ENCODE measurements at regions not wholly inside any gene's neighbourhood (a gene's known extent, or its start where the extent isn't known, plus 50 kb on each side); places are given as distances from the start of the nearest gene placed in this dataset.

DNA sequence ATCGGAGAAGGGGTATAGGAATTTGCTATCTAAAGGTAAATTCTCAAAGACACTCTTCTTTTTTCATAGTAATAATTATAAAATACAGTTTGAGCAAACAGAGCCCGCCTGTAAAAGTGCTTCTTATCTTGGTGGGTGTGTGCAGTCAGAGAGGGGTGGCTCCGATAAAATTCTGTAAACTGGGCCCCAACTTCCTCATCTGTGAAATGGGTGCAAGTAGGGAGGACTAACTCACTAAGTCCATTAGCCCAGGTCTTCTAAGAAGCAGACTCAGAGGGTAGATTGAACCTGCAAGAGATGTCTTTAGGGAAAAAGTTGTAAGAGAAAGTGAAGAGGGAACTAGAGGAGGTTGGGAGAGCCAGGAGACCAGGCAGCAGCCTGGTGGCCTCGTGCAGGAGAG, 245.8 kb upstream of the RREB1 start:
- no peak for TF ChIP-seq POLR2AphosphoS5 (IDR thresholded peaks at IDR 0.05)
- no peak for TF ChIP-seq POLR2A (IDR thresholded peaks at IDR 0.05)
- TF ChIP-seq, protein P1, sequence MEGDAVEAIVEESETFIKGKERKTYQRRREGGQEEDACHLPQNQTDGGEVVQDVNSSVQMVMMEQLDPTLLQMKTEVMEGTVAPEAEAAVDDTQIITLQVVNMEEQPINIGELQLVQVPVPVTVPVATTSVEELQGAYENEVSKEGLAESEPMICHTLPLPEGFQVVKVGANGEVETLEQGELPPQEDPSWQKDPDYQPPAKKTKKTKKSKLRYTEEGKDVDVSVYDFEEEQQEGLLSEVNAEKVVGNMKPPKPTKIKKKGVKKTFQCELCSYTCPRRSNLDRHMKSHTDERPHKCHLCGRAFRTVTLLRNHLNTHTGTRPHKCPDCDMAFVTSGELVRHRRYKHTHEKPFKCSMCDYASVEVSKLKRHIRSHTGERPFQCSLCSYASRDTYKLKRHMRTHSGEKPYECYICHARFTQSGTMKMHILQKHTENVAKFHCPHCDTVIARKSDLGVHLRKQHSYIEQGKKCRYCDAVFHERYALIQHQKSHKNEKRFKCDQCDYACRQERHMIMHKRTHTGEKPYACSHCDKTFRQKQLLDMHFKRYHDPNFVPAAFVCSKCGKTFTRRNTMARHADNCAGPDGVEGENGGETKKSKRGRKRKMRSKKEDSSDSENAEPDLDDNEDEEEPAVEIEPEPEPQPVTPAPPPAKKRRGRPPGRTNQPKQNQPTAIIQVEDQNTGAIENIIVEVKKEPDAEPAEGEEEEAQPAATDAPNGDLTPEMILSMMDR (IDR thresholded peaks at IDR 0.05 in 8 of 11, conservative IDR thresholded peaks at IDR 0.05 in 3 of 11) = no peak
- Histone ChIP-seq H3K36me3 (no peaks in the 10 kb centered on the region), H3K4me1 (peaks cover 2 to 33% (median 22%) of the 10 kb centered on the region in 6 donors), H3K27ac (no peak overlapping the region), H3K27me3 (replicated peaks in 1 of 7) (no peaks in the 10 kb centered on the region), H3K4me3 (no peak overlapping the region), H3K9me3 (no peaks in the 10 kb centered on the region)
- 81 to 95% (median 85%) methylated on average over 4 of the region's 4 CpGs for WGBS, 5 donors
- no peak for DNase-seq
- intact Hi-C loops (cut with DNase I; ENCODE audit: low total_unique reads) = no loop called here

GRCh38 chr6:6863970-6864639, 243.7 kb upstream of the RREB1 start:
- no peaks in the 10 kb centered on the region for H3K36me3 ChIP-seq
- intact Hi-C loops (cut with DNase I; ENCODE audit: low total_unique reads) = no loop called here
- DNase-seq = no peak
- TF ChIP-seq POLR2AphosphoS5 (IDR thresholded peaks at IDR 0.05) = no peak
- TF ChIP-seq, protein P1 (IDR thresholded peaks at IDR 0.05 in 8 of 11, conservative IDR thresholded peaks at IDR 0.05 in 3 of 11) = no peak
- TF ChIP-seq POLR2A (IDR thresholded peaks at IDR 0.05) = no peak
- no peak overlapping the region for H3K4me3 ChIP-seq
- WGBS, 5 donors = 76 to 90% (median 81%) methylated on average over 6 of the region's 6 CpGs
- no peak overlapping the region for H3K27ac ChIP-seq
- no peaks in the 10 kb centered on the region for H3K9me3 ChIP-seq
- no peaks in the 10 kb centered on the region for H3K27me3 ChIP-seq (replicated peaks in 1 of 7)
- H3K4me1 ChIP-seq = peaks cover 0 to 12% (median 3%) of the 10 kb centered on the region in 6 donors

DNA sequence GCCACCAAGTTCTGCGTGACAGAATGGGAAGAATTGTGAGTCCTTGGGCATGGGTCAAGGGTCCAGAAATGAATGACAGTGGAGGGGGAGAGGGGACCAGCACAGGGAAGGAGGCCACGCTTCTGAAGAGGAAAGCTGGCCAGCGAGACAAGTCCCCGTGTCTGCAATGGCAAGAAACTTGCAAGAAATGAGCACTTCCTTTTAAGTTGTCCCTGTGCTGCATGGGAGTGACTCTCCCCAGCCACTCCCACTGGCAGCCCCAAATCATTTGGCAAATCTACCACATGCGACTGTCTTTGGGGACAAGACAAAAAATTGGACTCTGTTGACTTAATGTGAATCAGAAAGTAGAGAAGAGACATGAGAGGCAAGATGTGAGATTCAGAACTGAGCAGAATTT, 242.2 kb upstream of the RREB1 start:
- no peaks in the 10 kb centered on the region for H3K36me3 ChIP-seq
- no peak for TF ChIP-seq POLR2AphosphoS5 (IDR thresholded peaks at IDR 0.05)
- no peak for TF ChIP-seq POLR2A (IDR thresholded peaks at IDR 0.05)
- TF ChIP-seq, protein P1 (IDR thresholded peaks at IDR 0.05 in 8 of 11, conservative IDR thresholded peaks at IDR 0.05 in 3 of 11) = no peak
- H3K4me3 ChIP-seq = no peak overlapping the region
- intact Hi-C loops (cut with DNase I; ENCODE audit: low total_unique reads) = no loop called here
- H3K27ac ChIP-seq = no peak overlapping the region
- no peaks in the 10 kb centered on the region for H3K27me3 ChIP-seq (replicated peaks in 1 of 7)
- DNase-seq = no peak
- peaks cover 0 to 9% (median 2%) of the 10 kb centered on the region in 6 donors for H3K4me1 ChIP-seq
- WGBS, 5 donors = 48 to 79% (median 68%) methylated on average over 5 of the region's 5 CpGs
- no peaks in the 10 kb centered on the region for H3K9me3 ChIP-seq

- Histone ChIP-seq H3K27ac (no peak overlapping the region), H3K4me1 (peaks cover 0 to 16% (median 2%) of the 10 kb centered on the region in 6 donors), H3K4me3 (no peak overlapping the region), H3K27me3 (replicated peaks in 1 of 7) (no peaks in the 10 kb centered on the region), H3K9me3 (no peaks in the 10 kb centered on the region), H3K36me3 (no peaks in the 10 kb centered on the region)
- intact Hi-C loops (cut with DNase I; ENCODE audit: low total_unique reads) = no loop called here
- TF ChIP-seq POLR2A (IDR thresholded peaks at IDR 0.05) (no peak), POLR2AphosphoS5 (IDR thresholded peaks at IDR 0.05) (no peak)
- TF ChIP-seq, protein P1 (IDR thresholded peaks at IDR 0.05 in 8 of 11, conservative IDR thresholded peaks at IDR 0.05 in 3 of 11) = no peak
- 86 to 91% (median 90%) methylated on average over 7 of the region's 7 CpGs for WGBS, 5 donors
- DNase-seq = no peak
These were observed 240.9 kb upstream of the RREB1 start for GRCh38 chr6:6866656-6867403.
